Left cardiac atrium (tissue), 4 donors: ENCODE measurements at regions not wholly inside any gene's neighbourhood (a gene's known extent, or its start where the extent isn't known, plus 50 kb on each side); places are given as distances from the start of the nearest gene placed in this dataset.
"Not testable (repeated sequence)": the region's sequence is repeated elsewhere in the genome, so short reads cannot be mapped to it uniquely, and the experiment has no call there.

Experiments
- ATAC-seq, 2 donors: fragments of 200-7000 bp; cut with Tn5 transposase; one replicate each; pipeline ENCODE4 v1.9.1; 2020; ENCODE audit warnings: mild to moderate bottlenecking in 2 of 2, moderate library complexity in 2 of 2
- DNase-seq: peaks from one replicate; pipeline ENCODE4 v3.0.0-alpha.2; 2020
- intact Hi-C, 2 donors: fragments of 100-400 bp; cut with DNase I; formaldehyde crosslinking; loops; one replicate each; pipeline versions ENCODE4 v1.14.1 to v1.15.1; 2022 to 2023
- donor health status: DM: no; HTN: yes; CAD: no.
- donor health status: DM: no; HTN: yes; CAD: no; lungs with severe emphysema.
- donor health status: DM: yes; HTN: yes; CAD: no.
- donor health status: Dilated cardiomyopathy.

GRCh38 chr1:29629814-29630516, 393.6 kb downstream of the PTPRU start:
- ATAC-seq (no peak), DNase-seq (no peak)
- intact Hi-C loops, result no loop called here

GRCh38 chr1:29629401-29629800, 393.1 kb downstream of the PTPRU start:
- ATAC-seq (no peak), DNase-seq (no peak)
- intact Hi-C loops, result no loop called here

- no peak for ATAC-seq
- intact Hi-C loops, result no loop called here
- no peak for DNase-seq
Observed at GRCh38 chr1:29628190-29628589, 391.9 kb downstream of the PTPRU start.

GRCh38 chr1:29626726-29627125, 390.4 kb downstream of the PTPRU start:
- DNase-seq, result no peak
- intact Hi-C loops, result no loop called here
- ATAC-seq, result no peak

GRCh38 chr1:29626066-29626465, 389.7 kb downstream of the PTPRU start:
- no peak for DNase-seq
- intact Hi-C loops, result no loop called here
- ATAC-seq, result no peak

GRCh38 chr1:29625084-29625420, 388.7 kb downstream of the PTPRU start:
- DNase-seq (no peak), ATAC-seq (no peak)
- intact Hi-C loops, result no loop called here

- ATAC-seq (no peak), DNase-seq (no peak)
- intact Hi-C loops, result no loop called here
Observed at GRCh38 chr1:29624320-29625083, 388.2 kb downstream of the PTPRU start.

- DNase-seq (no peak), ATAC-seq (no peak)
- intact Hi-C loops, result no loop called here
Observed at GRCh38 chr1:29623501-29623900, 387.2 kb downstream of the PTPRU start.

GRCh38 chr1:29621826-29622435, 385.6 kb downstream of the PTPRU start:
- no peak for ATAC-seq
- intact Hi-C loops, result no loop called here
- no peak for DNase-seq

GRCh38 chr1:29620631-29621030, 384.3 kb downstream of the PTPRU start:
- intact Hi-C loops, result no loop called here
- ATAC-seq, result no peak
- DNase-seq, result no peak

- ATAC-seq (no peak), DNase-seq (no peak)
- intact Hi-C loops, result no loop called here
Observed at GRCh38 chr1:29607236-29607635, 370.9 kb downstream of the PTPRU start.

- DNase-seq, intact Hi-C loops, ATAC-seq: not testable (repeated sequence)
Observed at GRCh38 chr1:29604796-29605195, 368.5 kb downstream of the PTPRU start.

GRCh38 chr1:29603622-29604021, 367.3 kb downstream of the PTPRU start:
- intact Hi-C loops, result no loop called here
- ATAC-seq (no peak), DNase-seq (no peak)

GRCh38 chr1:29602203-29602602, 365.9 kb downstream of the PTPRU start:
- ATAC-seq (no peak), DNase-seq (no peak)
- intact Hi-C loops, result no loop called here

GRCh38 chr1:29601021-29601420, 364.7 kb downstream of the PTPRU start:
- ATAC-seq, result no peak
- no peak for DNase-seq
- intact Hi-C loops, result no loop called here

- ATAC-seq (no peak), DNase-seq (no peak)
- intact Hi-C loops, result no loop called here
Observed at GRCh38 chr1:29599826-29600225, 363.5 kb downstream of the PTPRU start.

- ATAC-seq, result no peak
- no peak for DNase-seq
- intact Hi-C loops, result no loop called here
Observed at GRCh38 chr1:29599071-29599470, 362.7 kb downstream of the PTPRU start.

- no peak for DNase-seq
- ATAC-seq, result no peak
Observed at GRCh38 chr1:29597861-29598260, 361.5 kb downstream of the PTPRU start.

GRCh38 chr1:29593601-29594382, 357.5 kb downstream of the PTPRU start:
- intact Hi-C loops, result no loop called here
- DNase-seq, result no peak
- no peak for ATAC-seq

More at GRCh38 chr1:29597861-29598260, 361.5 kb downstream of the PTPRU start:
- intact Hi-C loops, result no loop called here

GRCh38 chr1:29592731-29593130, 356.4 kb downstream of the PTPRU start:
- no peak for DNase-seq
- no peak for ATAC-seq
- intact Hi-C loops, result no loop called here
